NCI-H748 treated with DMSO at 0.1 percent for 48 hours (cell line): ENCODE measurements at regions not wholly inside any gene's neighbourhood (a gene's known extent, or its start where the extent isn't known, plus 50 kb on each side); places are given as distances from the start of the nearest gene placed in this dataset.
"Not testable (repeated sequence)": the region's sequence is repeated elsewhere in the genome, so short reads cannot be mapped to it uniquely, and the experiment has no call there.

ENCODE experiments used
- DNase-seq: peaks from one replicate; lab custom pipeline; 2025; lab: John Stamatoyannopoulos, UW

GRCh38 chr5:120344181-120344580, 119.9 kb upstream of the PRR16 start:
- no peak for DNase-seq

GRCh38 chr5:120345947-120346346, 118.2 kb upstream of the PRR16 start:
- no peak for DNase-seq

GRCh38 chr5:120351071-120351470, 113.0 kb upstream of the PRR16 start:
- not testable (repeated sequence) for DNase-seq

GRCh38 chr5:120354126-120354525, 110.0 kb upstream of the PRR16 start:
- no peak for DNase-seq

- DNase-seq, result no peak
Measured at GRCh38 chr5:120358949-120359348, 105.2 kb upstream of the PRR16 start.

GRCh38 chr5:120361941-120362340, 102.2 kb upstream of the PRR16 start:
- no peak for DNase-seq

GRCh38 chr5:120362426-120362825, 101.7 kb upstream of the PRR16 start:
- DNase-seq, result no peak

- no peak for DNase-seq
Measured at GRCh38 chr5:120365656-120366446, 98.2 kb upstream of the PRR16 start.

- no peak for DNase-seq
Measured at GRCh38 chr5:120367896-120368634, 96.0 kb upstream of the PRR16 start.

GRCh38 chr5:120368923-120369715, 95.0 kb upstream of the PRR16 start:
- DNase-seq, result no peak

GRCh38 chr5:120372899-120373298, 91.2 kb upstream of the PRR16 start:
- DNase-seq, result no peak

- no peak for DNase-seq
Measured at GRCh38 chr5:120375248-120375647, 88.9 kb upstream of the PRR16 start.

GRCh38 chr5:120380644-120381043, 83.5 kb upstream of the PRR16 start:
- DNase-seq, result no peak

GRCh38 chr5:120382833-120383232, 81.3 kb upstream of the PRR16 start:
- no peak for DNase-seq

- DNase-seq, result no peak
Measured at GRCh38 chr5:120386981-120387380, 77.1 kb upstream of the PRR16 start.

- DNase-seq, result no peak
Measured at GRCh38 chr5:120388016-120388781, 75.9 kb upstream of the PRR16 start.

GRCh38 chr5:120394259-120394658, 69.8 kb upstream of the PRR16 start:
- DNase-seq, result no peak

GRCh38 chr5:120396186-120396585, 67.9 kb upstream of the PRR16 start:
- no peak for DNase-seq

GRCh38 chr5:120400356-120400755, 63.7 kb upstream of the PRR16 start:
- no peak for DNase-seq

GRCh38 chr5:120402606-120403005, 61.5 kb upstream of the PRR16 start:
- DNase-seq, result no peak

GRCh38 chr5:120405286-120405864, 58.7 kb upstream of the PRR16 start:
- DNase-seq, result no peak

- DNase-seq, result no peak
Measured at GRCh38 chr5:120405923-120406322, 58.2 kb upstream of the PRR16 start.
